Osteoblast (primary cell): ENCODE measurements at regions not wholly inside any gene's neighbourhood (a gene's known extent, or its start where the extent isn't known, plus 50 kb on each side); places are given as distances from the start of the nearest gene placed in this dataset.
"Not testable (repeated sequence)": the region's sequence is repeated elsewhere in the genome, so short reads cannot be mapped to it uniquely, and the experiment has no call there.

Source experiments
- DNase-seq: peaks from one replicate; pipeline ENCODE4 v3.0.0; 2011; ENCODE audit warnings: low spot score, mixed read lengths; ENCODE audit not compliant: insufficient read length; ENCODE audit errors: missing footprints
- H2AFZ ChIP-seq: 2 replicates; pipeline ENCODE4 v1.6.0; 2011; ENCODE audit warnings: mild to moderate bottlenecking, low read length
- H3K27ac ChIP-seq: 2 replicates; pipeline ENCODE4 v1.5.1; 2011; ENCODE audit warnings: mild to moderate bottlenecking, low read depth, low read length, moderate library complexity
- H3K27me3 ChIP-seq: 2 replicates; pipeline ENCODE4 v1.6.0; 2012; ENCODE audit warnings: mild to moderate bottlenecking, control low read depth, inconsistent platforms, low read length, moderate library complexity; ENCODE audit not compliant: insufficient read depth
- H3K36me3 ChIP-seq: 2 replicates; pipeline ENCODE4 v1.5.1; 2011; ENCODE audit warnings: mild to moderate bottlenecking, low read length, control low read depth, moderate library complexity; ENCODE audit not compliant: insufficient read depth
- H3K4me1 ChIP-seq: 2 replicates; pipeline ENCODE4 v1.5.1; 2011; ENCODE audit warnings: mild to moderate bottlenecking, low read length, control low read depth, moderate library complexity; ENCODE audit not compliant: insufficient read depth
- H3K4me2 ChIP-seq: 2 replicates; pipeline ENCODE4 v1.6.0; 2011; ENCODE audit warnings: mild to moderate bottlenecking, low read length; ENCODE audit not compliant: insufficient read depth
- H3K4me3 ChIP-seq: fragments of 200-600 bp; sonication (generic); 3 replicates; pipeline ENCODE4 v1.5.1; 2012; ENCODE audit warnings: mild to moderate bottlenecking, low read length, inconsistent platforms; ENCODE audit not compliant: insufficient read depth
- H3K79me2 ChIP-seq: 2 replicates; pipeline ENCODE4 v1.6.0; 2012; ENCODE audit warnings: mild to moderate bottlenecking, low read length, control low read depth, inconsistent platforms; ENCODE audit not compliant: insufficient read depth
- H3K9me3 ChIP-seq: 2 replicates; pipeline ENCODE4 v1.5.1; 2011; ENCODE audit warnings: low read depth, low read length, control low read depth
- H4K20me1 ChIP-seq: 2 replicates; pipeline ENCODE4 v1.6.0; 2012; ENCODE audit warnings: mild to moderate bottlenecking, low read length, control low read depth; ENCODE audit not compliant: insufficient read depth
- TF ChIP-seq, protein P1 (sequence below): IDR thresholded peaks from 2 replicates; pipeline ENCODE4 v1.5.1; 2011; ENCODE audit warnings: mild to moderate bottlenecking, low read depth, low read length, moderate library complexity; ENCODE audit errors: extremely low read depth

DNA sequence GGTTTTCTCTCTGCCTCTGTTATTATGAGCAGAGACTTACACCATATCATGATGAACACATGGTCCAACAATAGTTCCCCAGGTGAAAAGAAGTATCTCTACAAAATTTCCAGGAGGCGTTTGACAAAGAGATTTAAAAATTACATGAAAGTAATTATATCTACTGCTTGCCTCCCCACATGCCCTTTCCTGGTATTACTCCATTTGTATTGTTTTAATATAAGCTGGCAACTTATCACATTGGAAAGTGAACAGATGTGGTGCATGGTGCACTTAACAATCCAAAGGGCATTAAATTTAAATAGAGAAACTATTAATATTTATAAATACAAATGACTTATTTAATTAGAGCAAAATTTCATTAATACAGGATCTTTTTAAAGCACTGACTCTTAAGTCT lies 638.2 kb downstream of the ANKRD7 start:
- no peaks in the 10 kb centered on the region for H3K27me3 ChIP-seq
- no peaks in the 10 kb centered on the region for H3K79me2 ChIP-seq
- H3K27ac ChIP-seq = no peak overlapping the region
- no peak overlapping the region for H3K4me2 ChIP-seq
- TF ChIP-seq, protein P1, sequence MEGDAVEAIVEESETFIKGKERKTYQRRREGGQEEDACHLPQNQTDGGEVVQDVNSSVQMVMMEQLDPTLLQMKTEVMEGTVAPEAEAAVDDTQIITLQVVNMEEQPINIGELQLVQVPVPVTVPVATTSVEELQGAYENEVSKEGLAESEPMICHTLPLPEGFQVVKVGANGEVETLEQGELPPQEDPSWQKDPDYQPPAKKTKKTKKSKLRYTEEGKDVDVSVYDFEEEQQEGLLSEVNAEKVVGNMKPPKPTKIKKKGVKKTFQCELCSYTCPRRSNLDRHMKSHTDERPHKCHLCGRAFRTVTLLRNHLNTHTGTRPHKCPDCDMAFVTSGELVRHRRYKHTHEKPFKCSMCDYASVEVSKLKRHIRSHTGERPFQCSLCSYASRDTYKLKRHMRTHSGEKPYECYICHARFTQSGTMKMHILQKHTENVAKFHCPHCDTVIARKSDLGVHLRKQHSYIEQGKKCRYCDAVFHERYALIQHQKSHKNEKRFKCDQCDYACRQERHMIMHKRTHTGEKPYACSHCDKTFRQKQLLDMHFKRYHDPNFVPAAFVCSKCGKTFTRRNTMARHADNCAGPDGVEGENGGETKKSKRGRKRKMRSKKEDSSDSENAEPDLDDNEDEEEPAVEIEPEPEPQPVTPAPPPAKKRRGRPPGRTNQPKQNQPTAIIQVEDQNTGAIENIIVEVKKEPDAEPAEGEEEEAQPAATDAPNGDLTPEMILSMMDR = no peak
- no peak for DNase-seq
- no peak overlapping the region for H3K4me3 ChIP-seq
- no peaks in the 10 kb centered on the region for H3K9me3 ChIP-seq
- H4K20me1 ChIP-seq = no peaks in the 10 kb centered on the region
- no peaks in the 10 kb centered on the region for H3K4me1 ChIP-seq
- no peaks in the 10 kb centered on the region for H3K36me3 ChIP-seq
- no peak overlapping the region for H2AFZ ChIP-seq

DNA sequence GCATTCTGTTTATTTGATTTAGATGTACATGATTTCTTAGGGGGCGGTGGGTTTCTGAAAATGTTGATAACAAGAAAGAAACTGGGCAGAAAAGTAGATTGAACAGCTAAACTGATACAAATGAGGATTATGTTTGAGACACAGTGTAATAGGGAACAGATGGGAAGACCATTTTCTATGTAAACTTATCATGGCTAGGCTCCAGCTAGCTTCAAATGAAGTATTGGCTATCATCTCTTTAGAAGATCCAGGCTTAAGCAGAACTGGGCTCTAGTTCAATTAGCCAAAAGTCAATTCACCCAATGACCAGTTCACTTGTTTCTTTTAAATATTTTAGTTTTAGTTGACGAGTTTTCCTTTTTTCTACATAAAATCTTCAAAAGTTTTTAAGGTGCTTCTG lies 639.5 kb downstream of the ANKRD7 start:
- Histone ChIP-seq H3K4me2 (no peak overlapping the region), H3K79me2 (no peaks in the 10 kb centered on the region), H3K9me3 (no peaks in the 10 kb centered on the region), H3K36me3 (no peaks in the 10 kb centered on the region), H3K27ac (no peak overlapping the region), H2AFZ (no peak overlapping the region), H3K4me1 (no peaks in the 10 kb centered on the region), H4K20me1 (no peaks in the 10 kb centered on the region), H3K4me3 (no peak overlapping the region), H3K27me3 (no peaks in the 10 kb centered on the region)
- TF ChIP-seq, protein P1 = no peak
- no peak for DNase-seq

DNA sequence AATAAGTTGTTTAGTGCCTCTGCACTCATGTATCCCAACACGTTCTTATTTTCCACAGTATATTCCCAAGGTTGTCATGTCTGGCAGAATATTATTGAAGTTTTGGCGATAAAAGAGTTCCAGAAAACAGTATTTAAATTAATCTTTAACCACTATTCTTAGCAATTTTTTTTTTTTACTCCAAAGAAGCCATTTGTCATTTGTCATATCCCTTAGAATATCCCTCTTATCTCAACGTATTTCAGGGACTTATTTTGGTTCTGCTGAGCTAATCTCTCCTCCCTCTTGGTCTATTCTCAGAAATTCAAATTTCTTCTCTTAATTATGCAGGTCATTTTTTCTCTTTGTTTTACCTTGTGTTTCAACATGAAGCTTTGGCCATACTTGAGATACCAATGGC lies 643.4 kb downstream of the ANKRD7 start:
- no peaks in the 10 kb centered on the region for H4K20me1 ChIP-seq
- no peak for DNase-seq
- H2AFZ ChIP-seq = no peak overlapping the region
- no peaks in the 10 kb centered on the region for H3K79me2 ChIP-seq
- no peak overlapping the region for H3K27ac ChIP-seq
- TF ChIP-seq, protein P1 = no peak
- H3K4me2 ChIP-seq = no peak overlapping the region
- H3K36me3 ChIP-seq = no peaks in the 10 kb centered on the region
- no peaks in the 10 kb centered on the region for H3K27me3 ChIP-seq
- no peaks in the 10 kb centered on the region for H3K9me3 ChIP-seq
- no peak overlapping the region for H3K4me3 ChIP-seq
- H3K4me1 ChIP-seq = no peaks in the 10 kb centered on the region

DNA sequence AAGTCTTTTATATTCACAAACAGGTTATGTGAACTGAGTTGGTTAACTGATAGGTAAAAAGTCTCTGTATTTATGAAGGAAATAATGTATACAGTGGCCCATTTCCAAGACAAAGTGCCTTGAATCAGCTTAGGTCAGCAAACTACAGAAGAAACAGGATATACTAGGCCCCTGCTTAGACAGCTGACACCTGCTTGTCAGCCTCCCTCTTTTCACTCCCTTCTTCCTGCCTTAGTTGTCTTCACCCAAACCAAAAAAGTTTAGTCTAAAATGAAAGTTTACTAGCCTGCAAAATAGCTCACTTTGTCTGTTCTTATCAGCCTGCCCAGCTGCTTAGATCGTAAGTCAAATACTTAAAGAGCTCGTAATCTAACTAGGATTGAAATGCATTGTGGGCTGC lies 644.6 kb downstream of the ANKRD7 start:
- not testable (repeated sequence) for H3K36me3 ChIP-seq, H3K4me1 ChIP-seq, H2AFZ ChIP-seq, H4K20me1 ChIP-seq, H3K9me3 ChIP-seq, H3K79me2 ChIP-seq, H3K27ac ChIP-seq, H3K4me2 ChIP-seq, H3K4me3 ChIP-seq, DNase-seq, H3K27me3 ChIP-seq

DNA sequence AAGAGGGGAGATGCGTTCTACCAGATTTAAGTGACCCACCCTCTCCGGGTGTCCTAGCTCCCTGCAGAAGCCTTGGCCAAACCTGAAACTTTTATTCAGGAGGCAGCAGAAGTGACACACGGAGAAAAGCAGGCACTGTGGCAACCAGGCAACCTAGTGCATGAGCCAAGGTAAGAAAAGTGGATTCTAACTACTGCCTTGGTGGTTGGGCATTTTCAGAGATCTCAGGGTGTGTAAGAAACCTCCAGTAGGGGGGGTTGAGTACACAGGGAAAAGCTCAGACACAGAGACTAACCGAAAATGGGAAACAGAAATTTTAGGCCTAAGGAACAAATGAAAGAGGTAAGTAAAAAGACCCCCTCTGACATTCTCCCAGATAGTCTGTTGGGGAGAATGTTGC lies 645.7 kb downstream of the ANKRD7 start:
- no peak overlapping the region for H3K4me2 ChIP-seq
- no peaks in the 10 kb centered on the region for H3K79me2 ChIP-seq
- H3K36me3 ChIP-seq = no peaks in the 10 kb centered on the region
- no peaks in the 10 kb centered on the region for H4K20me1 ChIP-seq
- no peaks in the 10 kb centered on the region for H3K9me3 ChIP-seq
- H3K4me3 ChIP-seq = no peak overlapping the region
- no peaks in the 10 kb centered on the region for H3K27me3 ChIP-seq
- DNase-seq = no peak
- no peaks in the 10 kb centered on the region for H3K4me1 ChIP-seq
- TF ChIP-seq, protein P1 = no peak
- H2AFZ ChIP-seq = no peak overlapping the region
- H3K27ac ChIP-seq = no peak overlapping the region
